ENCODE measurements at regions not wholly inside any gene's neighbourhood (a gene's known extent, or its start where the extent isn't known, plus 50 kb on each side); places are given as distances from the start of the nearest gene placed in this dataset.
A peak's percentile ranks its signal among the peaks of the same experiment; 100 is the strongest.
"Not testable (repeated sequence)": the region's sequence is repeated elsewhere in the genome, so short reads cannot be mapped to it uniquely, and the experiment has no call there.

DNA sequence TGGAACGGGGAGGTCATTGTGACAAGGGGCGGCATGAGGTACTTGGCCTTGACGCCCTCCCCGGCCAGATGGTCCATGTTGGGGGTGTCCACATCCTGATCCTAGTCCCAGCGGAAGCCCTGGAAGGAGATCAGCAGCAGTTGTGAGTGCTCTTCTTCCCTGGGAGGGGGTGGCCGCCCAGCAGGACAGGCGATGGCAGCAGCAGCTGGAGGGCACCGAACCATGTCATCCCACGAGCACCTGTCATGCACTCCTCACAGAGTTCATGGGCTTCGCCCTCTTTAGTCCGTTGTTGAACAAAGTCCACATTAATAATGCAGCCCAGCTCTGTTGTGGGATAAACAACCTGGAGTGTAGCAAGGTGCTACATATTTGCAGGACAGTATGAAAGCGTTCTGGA is 130.7 kb downstream of the UNC93B1 start:
- not testable (repeated sequence) for DNase-seq (ENCODE audit: low spot score)

DNA sequence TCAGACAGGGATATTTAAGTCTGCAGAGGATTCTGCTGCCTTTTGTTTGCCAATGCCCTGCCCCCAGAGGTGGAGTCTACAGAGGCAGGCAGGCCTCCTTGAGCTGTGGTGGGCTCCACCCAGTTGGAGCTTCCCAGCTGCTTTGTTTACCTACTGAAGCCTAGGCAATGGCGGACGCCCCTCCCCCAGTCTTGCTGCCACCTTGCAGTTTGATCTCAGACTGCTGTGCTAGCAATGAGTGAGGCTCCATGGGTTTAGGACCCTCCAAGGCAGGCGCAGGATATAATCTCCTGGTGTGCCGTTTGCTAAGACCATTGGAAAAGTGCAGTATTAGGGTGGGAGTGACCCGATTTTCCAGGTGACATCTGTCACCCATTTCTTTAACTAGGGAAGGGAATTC is 132.7 kb downstream of the UNC93B1 start:
- DNase-seq (ENCODE audit: low spot score): not testable (repeated sequence)

DNA sequence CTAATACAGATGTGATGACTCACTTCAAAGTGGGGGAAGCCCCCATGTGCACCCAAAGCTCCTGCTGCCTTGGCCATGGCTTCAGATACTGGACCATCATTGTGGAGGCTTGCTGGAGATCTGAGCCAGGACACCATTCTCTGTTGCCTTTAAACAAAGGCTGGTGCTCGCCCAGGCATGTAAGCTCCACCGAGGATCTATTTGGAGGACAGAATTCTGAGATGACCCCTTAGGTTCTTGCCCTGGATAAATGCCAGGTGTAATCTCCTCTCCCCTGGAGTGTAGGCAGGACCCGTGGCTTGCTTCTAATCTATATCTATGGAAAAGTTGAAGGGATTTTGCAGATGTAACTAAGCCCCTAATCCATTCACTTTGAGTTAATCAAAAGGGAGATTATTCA is 141.0 kb downstream of the UNC93B1 start:
- not testable (repeated sequence) for DNase-seq (ENCODE audit: low spot score)

DNA sequence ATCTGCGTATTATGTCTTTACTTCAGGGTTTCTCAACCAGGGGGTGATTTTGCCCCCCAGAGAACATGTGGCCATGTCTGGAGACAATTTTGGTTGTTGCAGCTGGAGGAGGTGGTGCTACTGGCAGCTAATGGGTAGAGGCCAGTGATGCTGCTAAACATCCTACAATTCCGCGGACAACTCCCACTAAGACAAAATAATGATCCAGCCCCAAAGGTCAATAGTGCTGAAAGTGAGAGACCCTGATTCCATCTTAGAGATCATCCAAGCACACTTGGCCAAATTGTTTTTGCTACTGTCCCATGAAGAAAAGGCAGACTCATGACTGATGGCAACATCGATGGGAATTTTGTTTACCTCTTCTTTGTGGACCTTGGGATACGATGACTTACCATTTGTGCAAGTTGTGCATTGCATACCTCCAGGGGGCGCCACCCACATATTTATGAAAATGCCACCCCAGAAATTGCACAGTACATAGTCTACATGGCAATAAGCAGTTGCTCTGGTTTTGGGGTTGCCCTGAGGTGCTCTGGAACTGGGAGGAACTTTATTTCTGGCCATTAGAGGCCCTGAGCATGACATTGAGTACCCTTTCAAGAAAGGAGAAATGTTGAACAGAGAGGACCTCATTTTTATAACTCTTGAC is 144.3 kb downstream of the UNC93B1 start:
- DNase-seq (ENCODE audit: low spot score): not testable (repeated sequence)

DNA sequence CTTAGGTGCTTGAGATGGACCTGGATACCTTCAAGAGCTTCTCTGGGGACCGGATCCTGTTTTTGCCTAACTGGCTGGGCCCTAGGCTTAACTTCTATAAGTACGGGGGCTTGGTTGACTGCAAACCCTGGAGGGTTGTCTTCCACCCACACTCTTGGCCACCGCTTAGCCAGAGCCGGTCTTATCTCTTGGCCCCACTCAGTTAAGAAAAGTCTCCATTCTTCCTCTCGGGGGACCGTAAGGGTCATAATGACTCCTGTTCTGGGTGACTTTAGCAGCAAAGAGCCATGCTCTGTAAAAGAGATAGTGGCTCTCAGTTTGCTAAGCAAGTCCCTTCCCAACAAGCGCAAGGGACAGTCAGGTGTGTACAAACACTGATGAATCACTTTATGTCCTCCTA is 153.2 kb downstream of the UNC93B1 start:
- not testable (repeated sequence) for DNase-seq (ENCODE audit: low spot score)

DNA sequence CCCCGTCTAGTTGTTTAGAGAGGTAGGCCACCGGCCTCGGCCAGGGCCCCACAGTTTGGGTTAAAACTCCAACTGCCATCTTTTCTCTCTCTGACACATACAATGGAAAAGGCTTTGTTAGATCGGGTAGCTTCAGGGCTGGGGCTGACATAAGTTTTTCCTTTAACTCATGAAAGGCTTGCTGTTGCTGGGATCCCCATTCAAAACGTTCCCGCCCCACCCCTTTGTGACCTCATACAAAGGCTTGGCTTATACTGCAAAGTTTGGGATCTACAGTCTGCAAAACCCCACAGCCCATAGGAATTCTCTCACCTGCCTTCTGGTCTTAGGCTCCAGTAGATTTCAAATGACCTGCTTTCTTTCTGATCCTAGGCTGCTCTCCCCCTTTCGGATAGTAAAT is 154.1 kb downstream of the UNC93B1 start:
- not testable (repeated sequence) for DNase-seq (ENCODE audit: low spot score)

DNA sequence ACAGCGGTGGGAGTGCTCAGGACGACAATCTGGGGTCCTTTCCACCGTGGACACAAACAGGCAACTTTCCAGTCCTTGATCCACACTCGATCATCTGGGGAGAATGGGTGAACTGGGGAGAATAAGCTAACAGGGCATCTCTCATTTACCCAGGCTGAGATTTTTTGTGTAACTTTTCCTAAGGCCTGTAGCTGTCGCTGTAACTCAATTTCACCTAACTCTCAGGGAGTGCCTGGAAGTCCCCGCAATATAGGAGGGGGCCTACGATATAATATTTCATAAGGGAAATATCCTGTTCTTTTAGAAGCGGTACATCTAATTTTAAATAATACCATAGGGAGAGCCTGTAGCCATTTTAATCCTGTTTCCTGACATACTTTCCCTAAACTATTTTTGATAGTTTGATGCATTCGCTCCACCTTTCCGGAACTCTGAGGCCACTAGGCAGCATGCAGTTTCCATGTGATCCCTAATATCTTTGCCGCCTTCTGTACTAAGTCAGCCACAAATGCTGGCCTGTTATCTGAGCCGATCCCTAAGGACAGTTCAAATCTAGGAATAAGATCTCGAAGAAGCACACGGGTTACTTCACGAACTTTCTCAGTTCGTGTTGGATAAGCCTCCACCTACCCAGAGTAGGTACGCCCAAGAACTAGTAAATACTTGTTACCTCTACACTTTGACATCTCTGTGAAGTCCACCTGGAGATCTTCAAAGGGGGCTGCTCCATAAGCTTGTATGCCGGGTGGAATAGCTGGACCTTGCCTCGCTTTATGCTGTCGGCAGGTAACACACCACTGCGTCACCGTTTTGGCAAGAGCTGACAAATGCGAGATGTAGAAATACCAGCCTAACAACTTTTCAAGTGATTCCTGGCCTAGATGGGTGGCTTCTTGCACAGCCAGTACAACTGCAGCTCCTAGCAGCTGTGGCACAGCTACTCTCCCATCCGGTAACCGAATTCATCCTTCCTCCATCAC is 155.7 kb downstream of the UNC93B1 start:
- not testable (repeated sequence) for DNase-seq (ENCODE audit: low spot score)

DNA sequence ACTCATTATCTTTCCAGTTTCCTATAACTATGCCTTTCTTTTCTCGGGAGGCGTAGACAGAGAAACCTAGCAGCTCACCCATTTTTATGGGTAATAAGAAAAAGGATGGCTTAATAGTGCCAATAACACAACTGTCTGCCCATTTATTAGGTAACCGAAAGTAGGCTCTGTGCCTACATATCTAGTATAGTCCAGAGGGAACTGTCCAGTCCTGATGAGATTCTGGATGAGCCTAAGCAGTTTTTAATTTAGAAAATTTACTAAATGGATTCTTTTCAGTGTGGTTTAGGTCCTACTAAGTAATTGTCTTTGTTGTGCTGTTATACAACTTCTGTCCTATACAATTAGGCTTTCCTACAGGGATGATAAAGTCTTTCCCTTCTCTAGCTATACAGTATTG is 157.6 kb downstream of the UNC93B1 start:
- not testable (repeated sequence) for DNase-seq (ENCODE audit: low spot score)

DNA sequence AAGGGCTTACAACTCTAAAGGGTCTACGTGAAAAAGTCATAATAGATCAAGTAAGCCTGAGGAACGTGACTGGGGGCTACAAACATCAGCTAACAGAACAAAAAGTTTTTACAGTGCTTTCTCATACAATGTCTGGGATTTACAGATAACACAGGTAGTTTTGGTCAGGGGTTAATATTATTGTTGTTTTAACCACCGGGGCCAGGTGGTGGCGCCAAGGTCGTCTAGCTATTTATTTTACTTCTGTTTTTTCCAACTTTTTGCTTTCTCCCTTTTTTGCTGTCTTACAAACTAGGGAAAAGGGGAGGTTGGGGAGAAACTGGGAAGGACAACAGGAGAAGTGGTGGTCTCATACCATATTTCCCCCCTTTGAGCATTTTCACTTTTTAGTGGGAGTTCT is 158.6 kb downstream of the UNC93B1 start:
- not testable (repeated sequence) for DNase-seq (ENCODE audit: low spot score)

DNA sequence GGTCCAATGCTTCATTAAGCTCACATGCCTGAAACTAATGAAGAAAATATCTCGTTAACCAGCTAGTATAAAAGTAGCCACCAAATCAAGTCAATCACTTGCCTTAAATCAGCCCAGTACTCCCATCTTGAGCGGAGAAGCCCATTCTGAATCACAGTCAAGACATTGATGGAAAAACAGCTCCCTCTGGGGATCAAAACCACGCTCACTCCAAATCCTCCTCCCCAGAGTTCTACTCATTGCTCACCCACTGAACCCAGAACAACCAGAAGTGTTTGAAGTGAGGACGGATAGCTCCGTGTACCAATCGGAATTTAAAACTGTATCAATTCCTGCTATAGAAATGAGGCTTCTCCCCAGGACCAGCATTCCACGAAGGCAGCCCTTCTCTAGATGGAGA is 163.3 kb downstream of the UNC93B1 start:
- not testable (repeated sequence) for DNase-seq (ENCODE audit: low spot score)

DNA sequence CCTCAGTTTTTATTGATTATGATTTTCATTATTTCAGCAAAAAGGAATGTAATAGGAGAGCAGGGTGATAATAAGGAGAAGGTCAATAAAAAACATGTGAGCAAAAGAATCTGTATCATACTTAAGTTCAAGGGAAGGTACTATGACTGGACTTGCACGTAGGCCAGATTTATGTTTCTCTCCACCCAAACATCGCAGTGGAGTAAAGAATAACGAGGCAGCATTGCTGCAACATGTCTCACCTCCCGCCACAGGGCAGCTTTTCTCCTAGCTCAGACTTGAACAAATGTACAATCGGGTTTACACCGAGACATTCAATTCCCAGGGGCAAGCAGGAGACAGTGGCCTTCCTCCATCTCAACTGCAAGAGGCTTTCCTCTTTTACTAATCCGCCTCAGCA is 155.7 kb upstream of the ALDH3B2 start:
- not testable (repeated sequence) for DNase-seq (ENCODE audit: low spot score)

DNA sequence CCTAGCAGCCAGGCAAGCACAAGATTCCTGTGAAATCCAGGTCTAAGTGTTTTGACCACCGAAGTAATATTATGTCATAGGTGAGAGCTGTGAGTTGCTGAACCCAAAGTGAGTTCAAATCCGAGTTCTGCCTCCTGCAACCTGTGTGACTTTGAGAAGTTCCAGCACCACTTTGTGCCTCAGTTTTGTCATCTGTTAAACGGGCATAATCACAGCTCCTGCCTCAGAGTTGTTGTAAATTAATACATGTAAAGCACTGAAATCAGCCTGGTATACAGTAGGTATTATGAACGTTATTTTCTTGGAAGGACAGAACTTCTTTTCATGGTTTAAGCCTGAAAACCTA is 152.5 kb upstream of the ALDH3B2 start:
- not testable (repeated sequence) for DNase-seq (ENCODE audit: low spot score)

DNA sequence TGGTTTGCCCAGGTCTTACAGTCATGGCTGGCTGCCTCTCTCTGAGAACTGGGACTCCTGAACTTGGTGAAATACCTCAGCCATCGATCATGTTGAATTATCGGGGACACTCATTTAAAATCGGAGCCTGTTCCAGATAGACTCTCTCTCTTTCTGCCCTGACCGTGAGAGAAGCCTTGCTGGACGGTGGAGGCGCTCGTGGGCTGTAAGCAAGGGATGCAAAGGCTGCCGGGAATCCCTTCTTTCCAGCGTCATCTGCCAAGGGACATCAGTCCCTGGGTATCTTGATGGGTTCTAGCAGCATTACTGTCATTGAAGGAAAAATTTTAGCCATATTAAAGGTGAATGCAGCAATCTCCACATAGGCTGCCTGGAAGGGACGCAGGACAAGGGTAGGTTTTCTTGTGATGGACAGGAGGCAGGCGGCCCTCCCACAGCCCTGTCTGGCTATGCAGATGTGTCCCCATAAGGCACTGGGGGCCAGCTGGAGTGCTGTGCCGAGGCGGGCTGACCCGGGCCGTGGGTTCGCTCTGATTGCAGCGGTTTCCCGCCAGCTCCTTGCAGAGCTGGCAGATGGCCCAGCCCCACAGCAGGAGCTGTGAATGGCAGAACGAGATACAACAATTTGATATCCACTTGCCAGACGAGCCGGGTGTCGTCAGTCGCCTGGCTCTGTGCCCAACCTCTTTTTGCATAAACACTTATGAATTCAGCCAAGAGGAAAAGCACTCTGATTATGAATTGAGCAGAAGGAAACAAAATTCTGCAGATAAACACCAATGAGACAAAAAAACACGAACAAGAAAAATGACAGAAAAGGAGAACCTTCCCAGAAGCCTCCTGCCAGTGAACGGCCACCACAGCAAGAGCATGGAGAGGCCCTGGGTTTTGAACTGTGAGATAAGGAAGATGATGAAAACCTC is 151.9 kb upstream of the ALDH3B2 start:
- not testable (repeated sequence) for DNase-seq (ENCODE audit: low spot score)

DNA sequence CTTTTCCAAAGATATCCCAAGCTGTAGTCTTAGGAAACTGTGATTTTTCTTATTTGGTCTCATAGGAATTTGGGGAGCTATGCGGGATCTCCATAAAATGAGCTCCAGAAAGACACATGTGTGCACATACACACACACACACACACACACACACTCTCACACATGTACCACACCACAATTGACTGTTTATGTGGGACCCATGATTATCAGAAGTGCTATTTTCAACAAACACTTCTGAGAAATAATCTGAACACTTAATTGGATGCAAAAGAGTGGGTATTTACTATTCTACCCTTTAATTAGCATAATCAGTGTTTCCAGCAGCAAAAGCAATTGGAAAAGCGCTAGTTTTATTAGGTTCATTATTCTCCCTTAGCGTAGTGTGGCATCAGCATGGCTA is 150.4 kb upstream of the ALDH3B2 start:
- DNase-seq (ENCODE audit: low spot score): not testable (repeated sequence)

DNA sequence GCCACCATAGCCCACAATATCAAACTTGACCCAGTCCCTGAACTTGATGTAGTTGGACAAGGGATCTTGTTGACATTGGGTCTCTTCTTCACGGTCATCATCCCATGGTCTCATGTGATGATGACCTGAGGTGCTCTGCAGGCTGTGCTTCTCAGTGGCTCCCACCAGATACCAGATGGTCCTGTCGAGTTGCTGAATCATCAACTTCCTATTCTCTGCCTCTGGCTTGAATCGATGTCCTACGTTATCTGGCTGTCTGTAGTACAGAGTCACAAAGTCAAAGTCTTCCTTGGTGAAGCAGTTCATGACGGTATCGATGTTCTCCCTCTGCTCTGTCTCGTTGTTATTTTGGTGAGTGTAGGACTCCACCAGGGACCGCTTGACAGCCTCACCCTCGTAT is 145.7 kb upstream of the ALDH3B2 start:
- DNase-seq (ENCODE audit: low spot score): no peak

DNA sequence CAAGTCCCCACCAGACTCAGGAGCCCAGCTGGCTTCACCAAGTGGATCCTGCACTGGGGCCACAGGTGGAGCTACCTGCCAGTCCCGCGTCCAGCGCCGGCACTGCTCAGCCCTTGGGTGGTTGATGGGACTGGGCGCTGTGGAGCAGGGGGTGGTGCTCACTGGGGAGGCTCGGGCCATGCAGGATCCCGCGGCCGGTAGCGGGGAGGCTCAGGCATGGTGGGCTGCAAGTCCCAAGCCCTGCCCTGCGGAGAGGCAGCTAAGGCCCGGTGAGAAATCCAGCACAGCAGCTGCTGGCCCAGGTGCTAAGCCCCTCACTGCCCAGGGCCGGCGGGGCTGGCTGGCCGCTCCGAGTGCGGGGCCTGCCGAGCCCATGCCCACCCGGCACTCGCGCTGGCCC is 143.1 kb upstream of the ALDH3B2 start:
- DNase-seq (ENCODE audit: low spot score): not testable (repeated sequence)

DNA sequence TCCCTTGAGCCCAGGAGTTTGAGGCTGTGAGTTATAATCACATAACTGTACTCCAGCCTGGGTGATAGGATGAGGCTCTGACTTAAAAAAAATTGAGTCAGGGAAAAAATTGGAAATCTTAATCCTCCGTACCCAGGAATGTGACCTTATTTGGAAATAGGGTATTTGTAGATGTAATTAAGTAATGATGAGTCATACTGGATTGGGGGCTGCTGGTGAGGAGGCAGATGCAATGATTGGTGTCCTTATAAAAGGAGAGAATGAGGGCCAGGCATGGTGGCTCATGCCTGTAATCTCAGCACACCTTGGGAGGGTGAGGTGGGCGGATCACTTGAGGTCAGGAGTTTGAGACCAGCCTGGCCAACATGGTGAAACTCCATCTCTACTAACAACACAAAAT is 134.9 kb upstream of the ALDH3B2 start:
- not testable (repeated sequence) for DNase-seq (ENCODE audit: low spot score)

DNA sequence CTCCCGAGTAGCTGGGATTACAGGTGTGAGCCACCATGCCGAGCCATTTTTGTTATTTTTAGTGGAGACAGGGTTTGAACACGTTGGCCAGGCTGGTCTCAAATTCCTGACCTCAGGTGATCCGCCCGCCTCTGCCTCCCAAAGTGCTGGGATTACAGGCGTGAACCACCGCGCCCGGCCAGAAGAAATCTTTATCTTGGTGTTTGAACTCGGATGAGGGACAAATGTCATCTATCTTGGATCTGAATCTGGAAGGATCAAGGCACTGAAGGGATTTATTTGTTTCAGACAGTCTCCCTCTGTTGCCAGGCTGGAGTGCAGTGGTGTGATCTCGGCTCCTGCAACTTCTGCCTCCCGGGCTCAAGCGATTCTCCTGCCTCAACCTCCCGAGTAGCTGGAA is 133.5 kb upstream of the ALDH3B2 start:
- DNase-seq (ENCODE audit: low spot score): not testable (repeated sequence)

DNA sequence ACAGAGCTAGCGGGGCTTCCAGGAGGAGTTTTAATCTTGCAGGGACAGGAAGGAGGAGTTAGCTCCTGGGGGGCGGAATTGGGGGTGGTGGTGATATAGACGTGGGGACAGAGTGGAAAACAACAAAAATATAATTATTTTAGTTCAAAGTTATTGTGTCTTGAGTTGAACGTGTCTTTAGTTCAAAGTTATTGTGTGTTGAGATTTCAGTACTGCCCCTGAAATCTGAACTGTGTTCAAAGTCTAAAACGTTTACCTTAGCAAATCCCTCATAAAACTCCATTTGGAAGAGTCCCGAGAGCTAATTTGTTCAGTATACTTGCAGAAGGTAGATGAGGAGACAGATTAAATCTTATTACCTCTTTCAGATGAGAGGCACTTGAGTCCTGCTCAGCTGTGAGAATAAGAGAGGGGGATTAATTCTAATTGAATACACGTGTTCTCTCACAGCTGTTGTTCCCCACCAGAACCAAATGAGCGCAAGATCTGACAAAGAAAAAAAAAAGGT is 132.4 kb upstream of the ALDH3B2 start:
- not testable (repeated sequence) for DNase-seq (ENCODE audit: low spot score)

DNA sequence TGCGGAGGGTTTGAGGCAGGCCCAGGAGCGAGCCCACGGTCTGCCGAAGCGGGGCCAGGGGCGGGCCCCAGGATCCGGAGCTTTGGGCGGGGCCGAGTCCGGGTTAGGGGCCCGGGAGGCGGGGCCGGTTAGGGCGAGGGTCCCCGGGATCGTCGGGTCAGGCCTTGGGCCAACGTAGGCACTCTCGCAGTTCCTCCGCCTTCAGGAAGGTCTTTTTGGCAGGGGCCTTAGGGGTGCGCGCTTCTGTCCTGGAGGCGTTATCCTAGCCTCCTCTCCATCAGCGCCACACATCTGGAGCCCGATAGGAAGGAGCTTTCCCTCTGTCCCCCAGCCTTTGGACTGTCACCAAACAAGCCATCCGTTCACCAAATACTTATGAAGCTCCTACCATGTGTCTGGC is 131.8 kb upstream of the ALDH3B2 start:
- not testable (repeated sequence) for DNase-seq (ENCODE audit: low spot score)

DNA sequence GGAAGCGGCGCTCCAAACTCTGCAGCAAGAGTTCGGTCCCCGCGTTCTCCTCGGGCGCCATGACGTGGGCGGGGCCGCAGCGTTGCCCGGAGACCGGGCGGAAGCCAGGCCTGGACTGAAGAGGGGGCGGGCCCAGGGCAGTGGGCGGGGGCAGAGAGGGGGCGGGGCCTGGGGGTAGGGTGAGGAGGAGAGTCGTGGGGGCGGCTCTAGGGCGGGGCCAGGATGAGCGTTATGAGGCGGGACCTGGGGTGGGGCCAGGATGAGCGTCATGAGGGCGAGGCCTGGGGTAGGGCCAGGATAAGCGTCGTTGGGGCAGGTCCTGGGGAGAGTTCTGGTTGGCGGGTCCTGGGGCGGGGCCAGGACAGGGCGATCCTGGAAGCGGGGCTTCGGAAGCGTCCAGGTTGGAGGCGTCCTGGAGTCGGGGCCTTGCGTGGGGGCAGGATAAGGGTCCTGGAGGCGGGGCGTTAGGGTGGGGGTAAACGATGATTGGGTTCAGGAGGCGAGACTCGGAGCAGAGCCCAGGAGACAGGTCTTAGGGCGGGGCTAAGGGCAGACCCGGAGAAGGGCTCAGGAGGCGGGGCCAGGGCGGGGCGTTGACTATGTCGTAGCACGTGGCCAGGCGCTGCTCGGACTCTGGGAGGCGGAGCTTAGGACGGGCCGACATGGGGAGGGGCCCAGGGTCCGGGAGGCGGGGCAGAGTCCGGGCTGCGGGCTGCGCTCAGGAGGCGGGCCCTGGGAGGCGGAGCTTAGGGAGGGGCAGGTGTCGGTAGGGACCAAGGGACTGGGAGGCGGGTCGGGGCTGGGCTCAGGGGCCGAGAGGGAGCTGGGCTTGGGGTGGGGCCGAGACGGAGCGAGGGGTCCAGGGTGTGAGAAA is 131.1 kb upstream of the ALDH3B2 start:
- peak; percentile 95 for DNase-seq (ENCODE audit: low spot score)

All from cerebellar cortex (tissue), 1 donor.